Skeletal muscle cell (primary cell): ENCODE measurements at regions not wholly inside any gene's neighbourhood (a gene's known extent, or its start where the extent isn't known, plus 50 kb on each side); places are given as distances from the start of the nearest gene placed in this dataset.
"Not testable (repeated sequence)": the region's sequence is repeated elsewhere in the genome, so short reads cannot be mapped to it uniquely, and the experiment has no call there.

ENCODE experiments used
- DNase-seq: peaks from one replicate; pipeline ENCODE4 v3.0.0-alpha.2; 2010; ENCODE audit warnings: low read depth
- H3K4me3 ChIP-seq: 2 replicates; pipeline ENCODE4 v1.5.1; 2011; ENCODE audit warnings: low read depth, mild to moderate bottlenecking, control low read depth, low read length, moderate library complexity

GRCh38 chr5:36385495-36385894 lies 83.8 kb upstream of the RANBP3L start:
- no peak overlapping the region for H3K4me3 ChIP-seq
- no peak for DNase-seq

GRCh38 chr5:36388288-36388687 lies 86.6 kb upstream of the RANBP3L start:
- DNase-seq = no peak
- no peak overlapping the region for H3K4me3 ChIP-seq

- no peak overlapping the region for H3K4me3 ChIP-seq
- DNase-seq = peak; percentile 34
Observed at GRCh38 chr5:36389245-36389644, 87.5 kb upstream of the RANBP3L start.

GRCh38 chr5:36390640-36391039 lies 88.9 kb upstream of the RANBP3L start:
- no peak for DNase-seq
- H3K4me3 ChIP-seq = no peak overlapping the region

- H3K4me3 ChIP-seq = no peak overlapping the region
- DNase-seq = no peak
Observed at GRCh38 chr5:36392186-36392585, 90.5 kb upstream of the RANBP3L start.

- DNase-seq = peak; percentile 48
- H3K4me3 ChIP-seq = no peak overlapping the region
Observed at GRCh38 chr5:36392818-36393217, 91.1 kb upstream of the RANBP3L start.

- no peak overlapping the region for H3K4me3 ChIP-seq
- DNase-seq = no peak
Observed at GRCh38 chr5:36393656-36394428, 92.1 kb upstream of the RANBP3L start.

- DNase-seq = no peak
- no peak overlapping the region for H3K4me3 ChIP-seq
Observed at GRCh38 chr5:36395260-36395659, 93.6 kb upstream of the RANBP3L start.

GRCh38 chr5:36395947-36396346 lies 94.2 kb upstream of the RANBP3L start:
- not testable (repeated sequence) for H3K4me3 ChIP-seq, DNase-seq

- no peak for DNase-seq
- no peak overlapping the region for H3K4me3 ChIP-seq
Observed at GRCh38 chr5:36396640-36397039, 94.9 kb upstream of the RANBP3L start.

- DNase-seq = no peak
Observed at GRCh38 chr5:36397901-36398536, 96.3 kb upstream of the RANBP3L start.

GRCh38 chr5:36402512-36402906 lies 100.8 kb upstream of the RANBP3L start:
- H3K4me3 ChIP-seq = no peak overlapping the region
- DNase-seq = no peak

More at GRCh38 chr5:36397901-36398536, 96.3 kb upstream of the RANBP3L start:
- no peak overlapping the region for H3K4me3 ChIP-seq

GRCh38 chr5:36403632-36404311 lies 102.1 kb upstream of the RANBP3L start:
- no peak overlapping the region for H3K4me3 ChIP-seq
- DNase-seq = peak; percentile 55

GRCh38 chr5:36406023-36406422 lies 104.3 kb upstream of the RANBP3L start:
- no peak overlapping the region for H3K4me3 ChIP-seq
- DNase-seq = no peak

- no peak overlapping the region for H3K4me3 ChIP-seq
- DNase-seq = no peak
Observed at GRCh38 chr5:36407396-36407795, 105.7 kb upstream of the RANBP3L start.

GRCh38 chr5:36409711-36410110 lies 108.0 kb upstream of the RANBP3L start:
- DNase-seq, H3K4me3 ChIP-seq: not testable (repeated sequence)

- not testable (repeated sequence) for H3K4me3 ChIP-seq, DNase-seq
Observed at GRCh38 chr5:36410672-36411071, 109.0 kb upstream of the RANBP3L start.

- H3K4me3 ChIP-seq = no peak overlapping the region
- peak; percentile 39 for DNase-seq
Observed at GRCh38 chr5:36414869-36415282, 113.2 kb upstream of the RANBP3L start.

GRCh38 chr5:36416605-36417004 lies 114.9 kb upstream of the RANBP3L start:
- no peak overlapping the region for H3K4me3 ChIP-seq
- DNase-seq = no peak

- DNase-seq = no peak
- H3K4me3 ChIP-seq = no peak overlapping the region
Observed at GRCh38 chr5:36417221-36417620, 115.5 kb upstream of the RANBP3L start.
